HEK293 (cell line): ENCODE measurements at regions not wholly inside any gene's neighbourhood (a gene's known extent, or its start where the extent isn't known, plus 50 kb on each side); places are given as distances from the start of the nearest gene placed in this dataset.

Experiments
- CTCF ChIA-PET: fragments of 350-600 bp; formaldehyde crosslinking; extraction: SDS; loops from one replicate; lab custom pipeline; 2021; ENCODE audit warnings: antibody characterized with exemption; lab: Yijun Ruan, JAX
- POLR2A ChIA-PET: fragments of 300-600 bp; formaldehyde crosslinking; extraction: SDS; loops from one replicate; lab custom pipeline; 2020; ENCODE audit warnings: antibody characterized with exemption, inconsistent platforms; lab: Yijun Ruan, JAX
- H3K27ac ChIP-seq: fragments of 200-500 bp; sonication (Bioruptor generic); 2 replicates; pipeline ENCODE4 v1.5.1; 2014; ENCODE audit warnings: low read depth, low read length, control low read depth, inconsistent platforms; ENCODE audit errors: extremely low read depth
- H3K36me3 ChIP-seq, 2 experiments: fragments of 200-500 bp in 1 of 2; sonication (Bioruptor generic) in 1 of 2; 1 replicate in 1 of 2; 2 replicates in 1 of 2; pipeline ENCODE4 v1.5.1; 2014 to 2017; ENCODE audit warnings: inconsistent platforms in 2 of 2, low read length in 2 of 2; ENCODE audit not compliant: control insufficient read depth in 2 of 2, insufficient read depth in 1 of 2
- H3K4me1 ChIP-seq: fragments of 200-500 bp; sonication (Bioruptor generic); 2 replicates; pipeline ENCODE4 v1.5.1; 2014; ENCODE audit warnings: mild to moderate bottlenecking, low read length, inconsistent platforms; ENCODE audit not compliant: control insufficient read depth, insufficient read depth
- H3K4me3 ChIP-seq: 2 replicates; pipeline ENCODE4 v1.5.1; 2011; ENCODE audit warnings: low read depth, mild to moderate bottlenecking, control low read depth, low read length, moderate library complexity
- H3K9me3 ChIP-seq: fragments of 200-500 bp; sonication (Bioruptor generic); 2 replicates; pipeline ENCODE4 v1.5.1; 2014; ENCODE audit warnings: low read depth, low read length, inconsistent platforms; ENCODE audit not compliant: control insufficient read depth, insufficient read depth
- GLIS1 ChIP-seq: fragments of 450-650 bp; formaldehyde crosslinking; IDR thresholded peaks from 2 replicates; pipeline ENCODE4 v1.5.1; 2016; ENCODE audit warnings: missing biosample characterization, missing genetic modification characterization
- IKZF3 ChIP-seq: fragments of 450-650 bp; IDR thresholded peaks from 2 replicates; pipeline ENCODE4 v1.5.0; 2018; ENCODE audit warnings: missing biosample characterization, mild to moderate bottlenecking, missing genetic modification characterization, moderate library complexity
- OSR2 ChIP-seq: fragments of 450-650 bp; formaldehyde crosslinking; IDR thresholded peaks from 2 replicates; pipeline ENCODE4 v1.5.1; 2016; ENCODE audit warnings: missing biosample characterization, missing genetic modification characterization
- SETDB1 ChIP-seq: IDR thresholded peaks from one replicate; pipeline ENCODE4 v1.6.1; 2017; ENCODE audit warnings: mild to moderate bottlenecking, low read length, moderate library complexity, mixed read lengths; ENCODE audit not compliant: insufficient read length
- YY1 ChIP-seq: fragments of 450-650 bp; formaldehyde crosslinking; IDR thresholded peaks from 2 replicates; pipeline ENCODE4 v1.5.1; 2018; ENCODE audit warnings: missing biosample characterization, missing genetic modification characterization
- ZIC2 ChIP-seq: fragments of 450-650 bp; formaldehyde crosslinking; IDR thresholded peaks from 2 replicates; pipeline ENCODE4 v1.5.1; 2016; ENCODE audit warnings: missing biosample characterization, missing genetic modification characterization
- ZNF112 ChIP-seq: fragments of 450-650 bp; formaldehyde crosslinking; IDR thresholded peaks from 2 replicates; pipeline ENCODE4 v1.5.0; 2017; ENCODE audit warnings: missing biosample characterization, missing genetic modification characterization
- ZNF114 ChIP-seq: fragments of 450-650 bp; formaldehyde crosslinking; IDR thresholded peaks from 2 replicates; pipeline ENCODE4 v1.5.0; 2017; ENCODE audit warnings: missing biosample characterization, missing genetic modification characterization
- ZNF132 ChIP-seq: fragments of 450-650 bp; formaldehyde crosslinking; IDR thresholded peaks from 2 replicates; pipeline ENCODE4 v1.5.1; 2017; ENCODE audit warnings: missing biosample characterization, missing genetic modification characterization, borderline replicate concordance
- ZNF138 ChIP-seq: fragments of 450-650 bp; formaldehyde crosslinking; IDR thresholded peaks from 2 replicates; pipeline ENCODE4 v1.5.1; 2016; ENCODE audit warnings: missing biosample characterization, missing genetic modification characterization, borderline replicate concordance
- ZNF202 ChIP-seq: fragments of 450-650 bp; formaldehyde crosslinking; IDR thresholded peaks from 2 replicates; pipeline ENCODE4 v1.5.1; 2016; ENCODE audit warnings: missing biosample characterization, missing genetic modification characterization, borderline replicate concordance
- ZNF223 ChIP-seq: fragments of 450-650 bp; formaldehyde crosslinking; IDR thresholded peaks from 2 replicates; pipeline ENCODE4 v1.5.1; 2016; ENCODE audit warnings: missing biosample characterization, missing genetic modification characterization
- ZNF266 ChIP-seq: fragments of 450-650 bp; formaldehyde crosslinking; IDR thresholded peaks from 2 replicates; pipeline ENCODE4 v1.5.1; 2016; ENCODE audit warnings: missing biosample characterization, missing genetic modification characterization, low read depth
- ZNF335 ChIP-seq: fragments of 450-650 bp; formaldehyde crosslinking; conservative IDR thresholded peaks from 2 replicates; pipeline ENCODE4 v1.5.1; 2016; ENCODE audit warnings: missing biosample characterization, missing genetic modification characterization
- ZNF416 ChIP-seq: fragments of 450-650 bp; formaldehyde crosslinking; IDR thresholded peaks from 2 replicates; pipeline ENCODE4 v1.5.1; 2016; ENCODE audit warnings: missing biosample characterization, missing genetic modification characterization
- ZNF549 ChIP-seq: fragments of 450-650 bp; IDR thresholded peaks from 2 replicates; pipeline ENCODE4 v1.5.1; 2018; ENCODE audit warnings: missing biosample characterization, missing genetic modification characterization, mild to moderate bottlenecking, inconsistent platforms, moderate library complexity
- ZNF561 ChIP-seq: fragments of 450-650 bp; IDR thresholded peaks from 2 replicates; pipeline ENCODE4 v1.5.1; 2018; ENCODE audit warnings: missing biosample characterization, missing genetic modification characterization, borderline replicate concordance
- ZNF571 ChIP-seq: fragments of 450-650 bp; formaldehyde crosslinking; IDR thresholded peaks from 2 replicates; pipeline ENCODE4 v1.5.0; 2017; ENCODE audit warnings: missing biosample characterization, missing genetic modification characterization
- ZNF670 ChIP-seq: fragments of 450-650 bp; formaldehyde crosslinking; IDR thresholded peaks from 2 replicates; pipeline ENCODE4 v1.5.1; 2016; ENCODE audit warnings: missing biosample characterization, missing genetic modification characterization, low read depth
- ZNF677 ChIP-seq: fragments of 450-650 bp; IDR thresholded peaks from 2 replicates; pipeline ENCODE4 v1.5.0; 2018; ENCODE audit warnings: missing biosample characterization, mild to moderate bottlenecking, missing genetic modification characterization, moderate library complexity
- ZNF785 ChIP-seq: fragments of 450-650 bp; formaldehyde crosslinking; IDR thresholded peaks from 2 replicates; pipeline ENCODE4 v1.5.1; 2016; ENCODE audit warnings: missing biosample characterization, missing genetic modification characterization
- ZNF791 ChIP-seq: fragments of 450-650 bp; formaldehyde crosslinking; IDR thresholded peaks from 2 replicates; pipeline ENCODE4 v1.5.1; 2016; ENCODE audit warnings: missing biosample characterization, missing genetic modification characterization
- ZXDB ChIP-seq: fragments of 450-650 bp; formaldehyde crosslinking; IDR thresholded peaks from 2 replicates; pipeline ENCODE4 v1.5.1; 2016; ENCODE audit warnings: missing biosample characterization, missing genetic modification characterization
- TF ChIP-seq, protein P1 (sequence below): fragments of 450-650 bp; formaldehyde crosslinking; IDR thresholded peaks from 2 replicates; pipeline ENCODE4 v1.5.1; 2017; ENCODE audit warnings: missing biosample characterization, missing genetic modification characterization
- TF ChIP-seq, protein P2 (sequence below): fragments of 450-650 bp; formaldehyde crosslinking; IDR thresholded peaks from 2 replicates; pipeline ENCODE4 v1.5.1; 2016; ENCODE audit warnings: missing biosample characterization, missing genetic modification characterization, borderline replicate concordance

DNA sequence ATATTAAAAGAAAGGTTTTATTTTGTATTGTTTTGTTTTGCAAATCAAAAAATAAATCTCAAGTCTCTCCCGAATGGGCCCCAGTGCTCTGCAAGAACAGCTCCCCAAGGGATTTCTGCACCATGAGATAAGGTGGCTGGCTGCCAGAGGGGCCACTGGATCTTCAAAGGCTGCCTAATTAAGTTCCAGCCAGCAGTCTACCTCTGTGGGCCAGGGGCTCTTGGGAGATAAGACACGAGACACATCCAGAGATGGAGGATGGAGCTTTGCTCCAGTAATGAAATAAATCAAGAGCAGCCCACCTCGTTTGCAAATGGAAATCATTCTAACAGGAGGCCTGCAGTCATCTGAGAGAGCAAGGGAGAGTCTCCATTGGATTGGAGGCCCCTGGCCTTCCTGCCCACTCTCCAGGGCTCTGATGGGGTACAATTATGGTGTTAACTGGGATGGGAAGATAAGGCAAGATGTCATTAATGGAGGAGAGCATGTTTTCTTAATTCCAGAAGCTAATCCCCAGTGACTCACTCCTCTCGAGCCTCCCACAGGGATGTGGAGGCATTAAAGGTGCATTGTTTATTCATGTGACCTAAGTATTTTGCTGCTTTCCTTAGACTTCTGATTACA, 155.2 kb upstream of the KAZN start (continued):
- 0 out of 2 replicates have a peak, but pooled peaks have one; percentile 30 for TF ChIP-seq YY1 (tag by site-specific recombination)
- TF ChIP-seq ZNF114 (tag by site-specific recombination) = no peak
- TF ChIP-seq, protein P1, sequence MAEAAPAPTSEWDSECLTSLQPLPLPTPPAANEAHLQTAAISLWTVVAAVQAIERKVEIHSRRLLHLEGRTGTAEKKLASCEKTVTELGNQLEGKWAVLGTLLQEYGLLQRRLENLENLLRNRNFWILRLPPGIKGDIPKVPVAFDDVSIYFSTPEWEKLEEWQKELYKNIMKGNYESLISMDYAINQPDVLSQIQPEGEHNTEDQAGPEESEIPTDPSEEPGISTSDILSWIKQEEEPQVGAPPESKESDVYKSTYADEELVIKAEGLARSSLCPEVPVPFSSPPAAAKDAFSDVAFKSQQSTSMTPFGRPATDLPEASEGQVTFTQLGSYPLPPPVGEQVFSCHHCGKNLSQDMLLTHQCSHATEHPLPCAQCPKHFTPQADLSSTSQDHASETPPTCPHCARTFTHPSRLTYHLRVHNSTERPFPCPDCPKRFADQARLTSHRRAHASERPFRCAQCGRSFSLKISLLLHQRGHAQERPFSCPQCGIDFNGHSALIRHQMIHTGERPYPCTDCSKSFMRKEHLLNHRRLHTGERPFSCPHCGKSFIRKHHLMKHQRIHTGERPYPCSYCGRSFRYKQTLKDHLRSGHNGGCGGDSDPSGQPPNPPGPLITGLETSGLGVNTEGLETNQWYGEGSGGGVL (tag by site-specific recombination) = peak; percentile 47; the same call in 1 of the 2 replicates
- TF ChIP-seq ZNF138 = no peak
- TF ChIP-seq ZNF791 (tag by site-specific recombination) = no peak
- TF ChIP-seq OSR2 (tag by site-specific recombination) = peak; percentile 88
- TF ChIP-seq ZNF677 (tag by site-specific recombination) = no peak
- peak; percentile 24 for TF ChIP-seq SETDB1

DNA sequence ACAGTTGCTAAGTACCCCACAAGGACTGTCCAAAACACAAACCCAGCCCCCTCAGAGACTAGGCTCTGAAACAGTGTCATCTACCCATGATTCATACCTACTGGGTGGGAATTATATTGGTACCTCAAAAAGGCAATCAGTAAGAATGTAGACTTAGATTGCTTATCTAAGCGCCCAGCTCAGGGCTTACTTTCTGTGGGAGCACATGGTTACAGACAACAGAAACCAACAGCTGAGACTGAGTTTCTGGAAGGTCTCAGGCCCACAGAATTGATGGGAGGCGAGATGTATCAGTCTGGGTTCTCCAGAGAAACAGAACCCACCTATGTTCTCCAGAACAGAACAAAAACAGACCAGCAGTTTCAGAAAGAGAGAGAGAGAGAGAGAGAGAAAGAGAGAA, 147.3 kb upstream of the KAZN start:
- Histone ChIP-seq H3K27ac (no peak overlapping the region), H3K4me1 (no peaks in the 10 kb centered on the region), H3K4me3 (no peak overlapping the region), H3K9me3 (no peaks in the 10 kb centered on the region), H3K36me3 (no peaks in the 10 kb centered on the region)
- no peak for TF ChIP-seq ZNF785 (tag by site-specific recombination)
- TF ChIP-seq, protein P2, sequence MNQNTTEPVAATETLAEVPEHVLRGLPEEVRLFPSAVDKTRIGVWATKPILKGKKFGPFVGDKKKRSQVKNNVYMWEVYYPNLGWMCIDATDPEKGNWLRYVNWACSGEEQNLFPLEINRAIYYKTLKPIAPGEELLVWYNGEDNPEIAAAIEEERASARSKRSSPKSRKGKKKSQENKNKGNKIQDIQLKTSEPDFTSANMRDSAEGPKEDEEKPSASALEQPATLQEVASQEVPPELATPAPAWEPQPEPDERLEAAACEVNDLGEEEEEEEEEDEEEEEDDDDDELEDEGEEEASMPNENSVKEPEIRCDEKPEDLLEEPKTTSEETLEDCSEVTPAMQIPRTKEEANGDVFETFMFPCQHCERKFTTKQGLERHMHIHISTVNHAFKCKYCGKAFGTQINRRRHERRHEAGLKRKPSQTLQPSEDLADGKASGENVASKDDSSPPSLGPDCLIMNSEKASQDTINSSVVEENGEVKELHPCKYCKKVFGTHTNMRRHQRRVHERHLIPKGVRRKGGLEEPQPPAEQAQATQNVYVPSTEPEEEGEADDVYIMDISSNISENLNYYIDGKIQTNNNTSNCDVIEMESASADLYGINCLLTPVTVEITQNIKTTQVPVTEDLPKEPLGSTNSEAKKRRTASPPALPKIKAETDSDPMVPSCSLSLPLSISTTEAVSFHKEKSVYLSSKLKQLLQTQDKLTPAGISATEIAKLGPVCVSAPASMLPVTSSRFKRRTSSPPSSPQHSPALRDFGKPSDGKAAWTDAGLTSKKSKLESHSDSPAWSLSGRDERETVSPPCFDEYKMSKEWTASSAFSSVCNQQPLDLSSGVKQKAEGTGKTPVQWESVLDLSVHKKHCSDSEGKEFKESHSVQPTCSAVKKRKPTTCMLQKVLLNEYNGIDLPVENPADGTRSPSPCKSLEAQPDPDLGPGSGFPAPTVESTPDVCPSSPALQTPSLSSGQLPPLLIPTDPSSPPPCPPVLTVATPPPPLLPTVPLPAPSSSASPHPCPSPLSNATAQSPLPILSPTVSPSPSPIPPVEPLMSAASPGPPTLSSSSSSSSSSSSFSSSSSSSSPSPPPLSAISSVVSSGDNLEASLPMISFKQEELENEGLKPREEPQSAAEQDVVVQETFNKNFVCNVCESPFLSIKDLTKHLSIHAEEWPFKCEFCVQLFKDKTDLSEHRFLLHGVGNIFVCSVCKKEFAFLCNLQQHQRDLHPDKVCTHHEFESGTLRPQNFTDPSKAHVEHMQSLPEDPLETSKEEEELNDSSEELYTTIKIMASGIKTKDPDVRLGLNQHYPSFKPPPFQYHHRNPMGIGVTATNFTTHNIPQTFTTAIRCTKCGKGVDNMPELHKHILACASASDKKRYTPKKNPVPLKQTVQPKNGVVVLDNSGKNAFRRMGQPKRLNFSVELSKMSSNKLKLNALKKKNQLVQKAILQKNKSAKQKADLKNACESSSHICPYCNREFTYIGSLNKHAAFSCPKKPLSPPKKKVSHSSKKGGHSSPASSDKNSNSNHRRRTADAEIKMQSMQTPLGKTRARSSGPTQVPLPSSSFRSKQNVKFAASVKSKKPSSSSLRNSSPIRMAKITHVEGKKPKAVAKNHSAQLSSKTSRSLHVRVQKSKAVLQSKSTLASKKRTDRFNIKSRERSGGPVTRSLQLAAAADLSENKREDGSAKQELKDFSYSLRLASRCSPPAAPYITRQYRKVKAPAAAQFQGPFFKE (tag by site-specific recombination) = no peak
- no peak for TF ChIP-seq ZXDB (tag by site-specific recombination)
- no peak for TF ChIP-seq ZNF561 (tag by site-specific recombination)
- TF ChIP-seq ZNF571 (tag by site-specific recombination) = no peak
- no peak for TF ChIP-seq IKZF3 (tag by site-specific recombination)
- TF ChIP-seq ZIC2 = no peak
- TF ChIP-seq ZNF202 (tag by site-specific recombination) = no peak
- TF ChIP-seq ZNF132 = no peak
- no peak for TF ChIP-seq ZNF670 (tag by site-specific recombination)
- no peak for TF ChIP-seq ZNF223 (tag by site-specific recombination)
- no peak for TF ChIP-seq ZNF677 (tag by site-specific recombination)
- TF ChIP-seq ZNF549 (tag by site-specific recombination) = no peak
- TF ChIP-seq ZNF266 (tag by site-specific recombination) = no peak
- no peak for TF ChIP-seq ZNF112
- no peak for TF ChIP-seq GLIS1 (tag by site-specific recombination)
- TF ChIP-seq ZNF335 (tag by site-specific recombination) = no peak
- TF ChIP-seq ZNF416 = no peak
- ChIA-PET POLR2A (no interaction called here), CTCF (no interaction called here)
